Retinal pigment epithelial cell (primary cell): ENCODE measurements at regions not wholly inside any gene's neighbourhood (a gene's known extent, or its start where the extent isn't known, plus 50 kb on each side); places are given as distances from the start of the nearest gene placed in this dataset.

Experiments used
- DNase-seq: peaks from one replicate; pipeline ENCODE4 v3.0.0-alpha.2; 2010; ENCODE audit warnings: low read depth
- H3K4me3 ChIP-seq: 2 replicates; pipeline ENCODE4 v1.5.1; 2011; ENCODE audit warnings: mild to moderate bottlenecking, low read length, control low read depth, moderate library complexity
- CTCF ChIP-seq: conservative IDR thresholded peaks from 2 replicates; pipeline ENCODE4 v1.5.1; 2011; ENCODE audit warnings: low read depth, low read length, control low read depth, inconsistent platforms

DNA sequence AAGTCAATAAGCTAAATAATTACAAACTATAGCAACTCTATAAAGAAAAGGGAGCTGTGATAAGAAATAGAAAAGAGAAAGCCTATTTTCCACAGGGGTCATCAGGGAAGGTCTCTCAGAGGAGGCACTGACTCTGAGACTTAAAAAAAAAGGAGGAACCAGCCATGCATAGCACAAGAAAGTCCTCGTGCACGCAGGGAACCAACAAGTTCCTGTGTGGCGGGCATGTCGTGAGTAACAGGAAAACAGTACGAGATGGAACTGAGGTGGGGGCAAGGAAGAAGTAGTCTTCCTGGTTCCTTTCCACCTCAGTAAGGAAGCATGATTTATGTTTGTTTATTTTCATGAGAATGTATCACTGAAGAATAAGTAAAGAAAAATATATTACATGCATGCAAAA lies 367.0 kb upstream of the TMEM132C start:
- H3K4me3 ChIP-seq: no peak overlapping the region
- TF ChIP-seq CTCF: no peak
- no peak for DNase-seq

GRCh38 chr12:127900386-127900785 lies 366.6 kb upstream of the TMEM132C start:
- no peak for TF ChIP-seq CTCF
- no peak overlapping the region for H3K4me3 ChIP-seq
- no peak for DNase-seq

GRCh38 chr12:127903146-127903545 lies 363.8 kb upstream of the TMEM132C start:
- no peak for DNase-seq
- TF ChIP-seq CTCF: no peak
- H3K4me3 ChIP-seq: peak overlapping the region; percentile 2

DNA sequence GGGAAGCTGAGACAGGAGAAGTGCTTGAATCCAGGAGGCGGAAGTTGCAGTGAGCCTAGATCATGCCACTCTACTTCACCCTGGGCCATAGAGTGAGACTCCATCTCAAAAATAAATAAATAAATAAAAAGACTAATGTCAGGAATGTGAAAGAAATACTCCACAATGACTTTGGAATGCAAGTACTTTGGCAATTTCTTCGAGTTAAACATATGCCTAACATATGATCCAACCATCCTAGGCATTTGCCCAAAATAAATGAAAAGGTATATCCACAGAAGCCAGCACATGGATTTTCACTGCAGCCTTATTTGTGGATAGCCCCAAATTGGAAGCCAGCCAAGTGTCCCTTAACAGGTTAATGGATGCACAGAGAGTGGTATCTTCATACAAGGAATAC lies 357.9 kb upstream of the TMEM132C start:
- no peak for TF ChIP-seq CTCF
- no peak for DNase-seq
- H3K4me3 ChIP-seq: no peak overlapping the region

GRCh38 chr12:127911291-127911690 lies 355.7 kb upstream of the TMEM132C start:
- H3K4me3 ChIP-seq: no peak overlapping the region
- no peak for DNase-seq
- TF ChIP-seq CTCF: no peak

GRCh38 chr12:127912035-127912665 lies 354.8 kb upstream of the TMEM132C start:
- H3K4me3 ChIP-seq: no peak overlapping the region
- no peak for DNase-seq
- TF ChIP-seq CTCF: no peak

GRCh38 chr12:127923501-127923900 lies 343.5 kb upstream of the TMEM132C start:
- TF ChIP-seq CTCF: no peak
- no peak overlapping the region for H3K4me3 ChIP-seq
- DNase-seq: no peak
